Astrocyte (in vitro differentiated cells and primary cell): ENCODE measurements at regions not wholly inside any gene's neighbourhood (a gene's known extent, or its start where the extent isn't known, plus 50 kb on each side); places are given as distances from the start of the nearest gene placed in this dataset.

Experiments used
- DNase-seq: peaks from one replicate; pipeline ENCODE4 v3.0.0-alpha.2; 2010; ENCODE audit warnings: low read depth
- FAIRE-seq: peaks from 2 replicates; lab custom pipeline; 2011; peaks lifted over from hg19 to GRCh38; lab: Jason Lieb, UNC
- H2AFZ ChIP-seq: 2 replicates; pipeline ENCODE4 v1.6.0; 2012; ENCODE audit warnings: low read depth, low read length, inconsistent platforms
- H3K27ac ChIP-seq: 2 replicates; pipeline ENCODE4 v1.5.1; 2011; ENCODE audit warnings: low read depth, low read length, inconsistent platforms
- H3K27me3 ChIP-seq: 2 replicates; pipeline ENCODE4 v1.6.0; 2011; ENCODE audit warnings: low read length, inconsistent platforms; ENCODE audit not compliant: insufficient read depth
- H3K36me3 ChIP-seq: 2 replicates; pipeline ENCODE4 v1.5.1; 2011; ENCODE audit warnings: low read length, inconsistent platforms; ENCODE audit not compliant: insufficient read depth
- H3K4me1 ChIP-seq: 2 replicates; pipeline ENCODE4 v1.5.1; 2011; ENCODE audit warnings: low read length, inconsistent platforms; ENCODE audit not compliant: insufficient read depth
- H3K4me2 ChIP-seq: 2 replicates; pipeline ENCODE4 v1.6.0; 2012; ENCODE audit warnings: low read length, inconsistent platforms
- H3K4me3 ChIP-seq: 2 replicates; pipeline ENCODE4 v1.5.1; 2011; ENCODE audit warnings: low read depth, mild to moderate bottlenecking, low read length, inconsistent platforms; ENCODE audit not compliant: insufficient read depth
- H3K79me2 ChIP-seq: 2 replicates; pipeline ENCODE4 v1.6.0; 2012; ENCODE audit warnings: mild to moderate bottlenecking, low read length, inconsistent platforms; ENCODE audit not compliant: insufficient read depth
- H3K9ac ChIP-seq: 2 replicates; pipeline ENCODE4 v1.6.0; 2012; ENCODE audit warnings: mild to moderate bottlenecking, low read length, inconsistent platforms
- H3K9me3 ChIP-seq: 2 replicates; pipeline ENCODE4 v1.5.1; 2012; ENCODE audit warnings: low read depth, mild to moderate bottlenecking, low read length, inconsistent platforms; ENCODE audit not compliant: insufficient read depth
- H4K20me1 ChIP-seq: 2 replicates; pipeline ENCODE4 v1.6.0; 2012; ENCODE audit warnings: low read length, inconsistent platforms; ENCODE audit not compliant: insufficient read depth
- H3K27ac Mint-ChIP-seq: one replicate; pipeline ENCODE4 v1.8.0; 2021; ENCODE audit warnings: mild to moderate bottlenecking, mixed read lengths; ENCODE audit not compliant: unreplicated experiment
- H3K27me3 Mint-ChIP-seq: one replicate; pipeline ENCODE4 v1.8.0; 2021; ENCODE audit warnings: low read depth, mixed read lengths; ENCODE audit not compliant: unreplicated experiment
- H3K36me3 Mint-ChIP-seq: one replicate; pipeline ENCODE4 v1.8.0; 2021; ENCODE audit warnings: low read depth, mixed read lengths; ENCODE audit not compliant: unreplicated experiment
- H3K4me1 Mint-ChIP-seq: one replicate; pipeline ENCODE4 v1.8.0; 2021; ENCODE audit warnings: low read depth, mixed read lengths; ENCODE audit not compliant: unreplicated experiment
- H3K4me3 Mint-ChIP-seq: one replicate; pipeline ENCODE4 v1.8.0; 2021; ENCODE audit warnings: mild to moderate bottlenecking, moderate library complexity, mixed read lengths; ENCODE audit not compliant: unreplicated experiment
- H3K9me3 Mint-ChIP-seq: one replicate; pipeline ENCODE4 v1.8.0; 2021; ENCODE audit warnings: mild to moderate bottlenecking, mixed read lengths; ENCODE audit not compliant: unreplicated experiment
- CTCF ChIP-seq: IDR thresholded peaks from 2 replicates; pipeline ENCODE4 v1.5.1; 2011; ENCODE audit warnings: low read depth, mild to moderate bottlenecking, inconsistent platforms, low read length, moderate library complexity; ENCODE audit not compliant: insufficient read depth
- EZH2 ChIP-seq: IDR thresholded peaks from 2 replicates; pipeline ENCODE4 v1.6.1; 2012; ENCODE audit warnings: mild to moderate bottlenecking, low read length, inconsistent platforms; ENCODE audit not compliant: insufficient read depth

GRCh38 chr7:24503506-24503905 is 69.7 kb upstream of the PALS2 start:
- no peak overlapping the region for H3K9ac ChIP-seq
- TF ChIP-seq EZH2: no peak
- TF ChIP-seq CTCF: no peak
- H3K4me2 ChIP-seq: no peak overlapping the region
- no peak overlapping the region for H3K27ac ChIP-seq
- peaks cover 2% of the 10 kb centered on the region for H3K27me3 Mint-ChIP-seq
- DNase-seq (no peak), FAIRE-seq (no peak)
- H3K4me3 Mint-ChIP-seq: no peak overlapping the region
- H3K36me3 Mint-ChIP-seq: no peaks in the 10 kb centered on the region
- peaks cover 4% of the 10 kb centered on the region for H3K4me1 Mint-ChIP-seq
- H3K27me3 ChIP-seq: no peaks in the 10 kb centered on the region
- H4K20me1 ChIP-seq: no peaks in the 10 kb centered on the region
- H3K9me3 Mint-ChIP-seq: no peaks in the 10 kb centered on the region
- H3K9me3 ChIP-seq: no peaks in the 10 kb centered on the region
- no peak overlapping the region for H3K4me3 ChIP-seq
- no peaks in the 10 kb centered on the region for H3K4me1 ChIP-seq
- no peak overlapping the region for H2AFZ ChIP-seq
- H3K79me2 ChIP-seq: no peaks in the 10 kb centered on the region
- H3K27ac Mint-ChIP-seq: no peak overlapping the region
- H3K36me3 ChIP-seq: no peaks in the 10 kb centered on the region

GRCh38 chr7:24504040-24504439 is 69.2 kb upstream of the PALS2 start:
- H3K27ac Mint-ChIP-seq: no peak overlapping the region
- Histone ChIP-seq H3K4me1 (no peaks in the 10 kb centered on the region), H3K27ac (no peak overlapping the region), H3K4me3 (no peak overlapping the region), H3K9ac (no peak overlapping the region), H3K9me3 (no peaks in the 10 kb centered on the region), H3K27me3 (no peaks in the 10 kb centered on the region), H3K36me3 (no peaks in the 10 kb centered on the region), H4K20me1 (no peaks in the 10 kb centered on the region), H3K4me2 (no peak overlapping the region), H2AFZ (no peak overlapping the region), H3K79me2 (no peaks in the 10 kb centered on the region)
- TF ChIP-seq EZH2: no peak
- TF ChIP-seq CTCF: no peak
- no peak overlapping the region for H3K4me3 Mint-ChIP-seq
- peaks cover 4% of the 10 kb centered on the region for H3K4me1 Mint-ChIP-seq
- H3K36me3 Mint-ChIP-seq: no peaks in the 10 kb centered on the region
- no peaks in the 10 kb centered on the region for H3K9me3 Mint-ChIP-seq
- peaks cover 2% of the 10 kb centered on the region for H3K27me3 Mint-ChIP-seq
- DNase-seq: no peak
- FAIRE-seq: no peak

- Mint-ChIP-seq H3K27me3 (peaks cover 2% of the 10 kb centered on the region), H3K4me3 (no peak overlapping the region), H3K36me3 (no peaks in the 10 kb centered on the region), H3K4me1 (peaks cover 4% of the 10 kb centered on the region), H3K27ac (no peak overlapping the region), H3K9me3 (no peaks in the 10 kb centered on the region)
- Histone ChIP-seq H3K27me3 (no peaks in the 10 kb centered on the region), H4K20me1 (no peaks in the 10 kb centered on the region), H3K79me2 (no peaks in the 10 kb centered on the region), H3K27ac (no peak overlapping the region), H3K4me3 (no peak overlapping the region), H3K4me2 (no peak overlapping the region), H3K9ac (no peak overlapping the region), H3K36me3 (no peaks in the 10 kb centered on the region), H3K4me1 (no peaks in the 10 kb centered on the region), H2AFZ (no peak overlapping the region), H3K9me3 (no peaks in the 10 kb centered on the region)
- no peak for TF ChIP-seq CTCF
- no peak for TF ChIP-seq EZH2
- DNase-seq (no peak), FAIRE-seq (no peak)
Measured at GRCh38 chr7:24504836-24505235, 68.4 kb upstream of the PALS2 start.
